ENCODE measurements at regions not wholly inside any gene's neighbourhood (a gene's known extent, or its start where the extent isn't known, plus 50 kb on each side); places are given as distances from the start of the nearest gene placed in this dataset.

- 12 to 13% (median 12%) methylated on average over 12 of the region's 12 CpGs for WGBS, 3 donors
- DNase-seq (no peak), FAIRE-seq (no peak)
- H3K27me3 ChIP-seq (ENCODE audit: control insufficient read depth in 3 of 3, insufficient read depth in 3 of 3, low read length in 3 of 3): peaks cover 0 to 7% (median 6%) of the 10 kb centered on the region in 3 donors
- no peaks in the 10 kb centered on the region for H3K4me1 ChIP-seq (ENCODE audit: control insufficient read depth in 3 of 3, insufficient read depth in 2 of 3, low read depth in 1 of 3, low read length in 2 of 3)
- no peak overlapping the region for H3K27ac ChIP-seq (ENCODE audit: low read depth in 1 of 3, low read length in 2 of 3)
- H3K36me3 ChIP-seq (ENCODE audit: control insufficient read depth in 3 of 3, insufficient read depth in 2 of 3, low read depth in 1 of 3, low read length in 3 of 3): no peaks in the 10 kb centered on the region
- no peak overlapping the region for H3K4me3 ChIP-seq (ENCODE audit: low read depth in 1 of 3, low read length in 3 of 3)
- H3K9me3 ChIP-seq (ENCODE audit: control insufficient read depth in 2 of 2, insufficient read depth in 1 of 2, low read depth in 1 of 2, low read length in 1 of 2): no peaks in the 10 kb centered on the region
These were observed 322.5 kb downstream of the C16orf95 start for GRCh38 chr16:86994651-86995171.

GRCh38 chr16:86995456-86995855 lies 321.7 kb downstream of the C16orf95 start:
- Histone ChIP-seq H3K36me3 (ENCODE audit: control insufficient read depth in 3 of 3, insufficient read depth in 2 of 3, low read depth in 1 of 3, low read length in 3 of 3) (no peaks in the 10 kb centered on the region), H3K4me3 (ENCODE audit: low read depth in 1 of 3, low read length in 3 of 3) (no peak overlapping the region), H3K4me1 (ENCODE audit: control insufficient read depth in 3 of 3, insufficient read depth in 2 of 3, low read depth in 1 of 3, low read length in 2 of 3) (no peaks in the 10 kb centered on the region), H3K9me3 (ENCODE audit: control insufficient read depth in 2 of 2, insufficient read depth in 1 of 2, low read depth in 1 of 2, low read length in 1 of 2) (no peaks in the 10 kb centered on the region), H3K27ac (ENCODE audit: low read depth in 1 of 3, low read length in 2 of 3) (no peak overlapping the region), H3K27me3 (ENCODE audit: control insufficient read depth in 3 of 3, insufficient read depth in 3 of 3, low read length in 3 of 3) (peaks cover 0 to 7% (median 6%) of the 10 kb centered on the region in 3 donors)
- no peak for FAIRE-seq
- WGBS, 3 donors: 67 to 76% (median 76%) methylated on average over 15 of the region's 15 CpGs
- DNase-seq: no peak

GRCh38 chr16:86996081-86996480 lies 321.1 kb downstream of the C16orf95 start:
- DNase-seq (no peak), FAIRE-seq (no peak)
- Histone ChIP-seq H3K4me3 (ENCODE audit: low read depth in 1 of 3, low read length in 3 of 3) (no peak overlapping the region), H3K27ac (ENCODE audit: low read depth in 1 of 3, low read length in 2 of 3) (no peak overlapping the region), H3K4me1 (ENCODE audit: control insufficient read depth in 3 of 3, insufficient read depth in 2 of 3, low read depth in 1 of 3, low read length in 2 of 3) (no peaks in the 10 kb centered on the region), H3K9me3 (ENCODE audit: control insufficient read depth in 2 of 2, insufficient read depth in 1 of 2, low read depth in 1 of 2, low read length in 1 of 2) (no peaks in the 10 kb centered on the region), H3K36me3 (ENCODE audit: control insufficient read depth in 3 of 3, insufficient read depth in 2 of 3, low read depth in 1 of 3, low read length in 3 of 3) (no peaks in the 10 kb centered on the region), H3K27me3 (ENCODE audit: control insufficient read depth in 3 of 3, insufficient read depth in 3 of 3, low read length in 3 of 3) (peaks cover 0 to 7% (median 6%) of the 10 kb centered on the region in 3 donors)
- WGBS, 3 donors: 90 to 94% (median 92%) methylated on average over 10 of the region's 10 CpGs

- H3K9me3 ChIP-seq (ENCODE audit: control insufficient read depth in 2 of 2, insufficient read depth in 1 of 2, low read depth in 1 of 2, low read length in 1 of 2): no peaks in the 10 kb centered on the region
- peaks cover 0 to 7% (median 6%) of the 10 kb centered on the region in 3 donors for H3K27me3 ChIP-seq (ENCODE audit: control insufficient read depth in 3 of 3, insufficient read depth in 3 of 3, low read length in 3 of 3)
- H3K36me3 ChIP-seq (ENCODE audit: control insufficient read depth in 3 of 3, insufficient read depth in 2 of 3, low read depth in 1 of 3, low read length in 3 of 3): no peaks in the 10 kb centered on the region
- no peaks in the 10 kb centered on the region for H3K4me1 ChIP-seq (ENCODE audit: control insufficient read depth in 3 of 3, insufficient read depth in 2 of 3, low read depth in 1 of 3, low read length in 2 of 3)
- 73 to 87% (median 83%) methylated on average over 11 of the region's 11 CpGs for WGBS, 3 donors
- no peak overlapping the region for H3K27ac ChIP-seq (ENCODE audit: low read depth in 1 of 3, low read length in 2 of 3)
- DNase-seq (no peak), FAIRE-seq (no peak)
- no peak overlapping the region for H3K4me3 ChIP-seq (ENCODE audit: low read depth in 1 of 3, low read length in 3 of 3)
These were observed 320.1 kb downstream of the C16orf95 start for GRCh38 chr16:86997058-86997457.

GRCh38 chr16:86998196-86999001 lies 318.8 kb downstream of the C16orf95 start:
- 87 to 90% (median 88%) methylated on average over 21 of the region's 21 CpGs for WGBS, 3 donors
- H3K4me3 ChIP-seq (ENCODE audit: low read depth in 1 of 3, low read length in 3 of 3): no peak overlapping the region
- no peaks in the 10 kb centered on the region for H3K36me3 ChIP-seq (ENCODE audit: control insufficient read depth in 3 of 3, insufficient read depth in 2 of 3, low read depth in 1 of 3, low read length in 3 of 3)
- H3K27me3 ChIP-seq (ENCODE audit: control insufficient read depth in 3 of 3, insufficient read depth in 3 of 3, low read length in 3 of 3): peaks cover 0 to 7% (median 6%) of the 10 kb centered on the region in 3 donors
- FAIRE-seq (no peak), DNase-seq (no peak)
- H3K9me3 ChIP-seq (ENCODE audit: control insufficient read depth in 2 of 2, insufficient read depth in 1 of 2, low read depth in 1 of 2, low read length in 1 of 2): no peaks in the 10 kb centered on the region
- no peak overlapping the region for H3K27ac ChIP-seq (ENCODE audit: low read depth in 1 of 3, low read length in 2 of 3)
- H3K4me1 ChIP-seq (ENCODE audit: control insufficient read depth in 3 of 3, insufficient read depth in 2 of 3, low read depth in 1 of 3, low read length in 2 of 3): no peaks in the 10 kb centered on the region

GRCh38 chr16:87000001-87000400 lies 317.2 kb downstream of the C16orf95 start:
- no peak overlapping the region for H3K27ac ChIP-seq (ENCODE audit: low read depth in 1 of 3, low read length in 2 of 3)
- no peaks in the 10 kb centered on the region for H3K36me3 ChIP-seq (ENCODE audit: control insufficient read depth in 3 of 3, insufficient read depth in 2 of 3, low read depth in 1 of 3, low read length in 3 of 3)
- H3K4me1 ChIP-seq (ENCODE audit: control insufficient read depth in 3 of 3, insufficient read depth in 2 of 3, low read depth in 1 of 3, low read length in 2 of 3): no peaks in the 10 kb centered on the region
- H3K27me3 ChIP-seq (ENCODE audit: control insufficient read depth in 3 of 3, insufficient read depth in 3 of 3, low read length in 3 of 3): peaks cover 0 to 4% (median 3%) of the 10 kb centered on the region in 3 donors
- FAIRE-seq (no peak), DNase-seq (peak in 1 of 2 donors; percentile 43)
- no peaks in the 10 kb centered on the region for H3K9me3 ChIP-seq (ENCODE audit: control insufficient read depth in 2 of 2, insufficient read depth in 1 of 2, low read depth in 1 of 2, low read length in 1 of 2)
- 11 to 61% (median 18%) methylated on average over 2 of the region's 2 CpGs for WGBS, 3 donors
- no peak overlapping the region for H3K4me3 ChIP-seq (ENCODE audit: low read depth in 1 of 3, low read length in 3 of 3)

- Histone ChIP-seq H3K4me1 (ENCODE audit: control insufficient read depth in 3 of 3, insufficient read depth in 2 of 3, low read depth in 1 of 3, low read length in 2 of 3) (no peaks in the 10 kb centered on the region), H3K27me3 (ENCODE audit: control insufficient read depth in 3 of 3, insufficient read depth in 3 of 3, low read length in 3 of 3) (no peaks in the 10 kb centered on the region), H3K4me3 (ENCODE audit: low read depth in 1 of 3, low read length in 3 of 3) (no peak overlapping the region), H3K9me3 (ENCODE audit: control insufficient read depth in 2 of 2, insufficient read depth in 1 of 2, low read depth in 1 of 2, low read length in 1 of 2) (no peaks in the 10 kb centered on the region), H3K27ac (ENCODE audit: low read depth in 1 of 3, low read length in 2 of 3) (no peak overlapping the region), H3K36me3 (ENCODE audit: control insufficient read depth in 3 of 3, insufficient read depth in 2 of 3, low read depth in 1 of 3, low read length in 3 of 3) (no peaks in the 10 kb centered on the region)
- FAIRE-seq: no peak
- no peak for DNase-seq
These were observed 314.3 kb downstream of the C16orf95 start for GRCh38 chr16:87002717-87003413.

GRCh38 chr16:87003414-87003755 lies 313.8 kb downstream of the C16orf95 start:
- Histone ChIP-seq H3K27me3 (ENCODE audit: control insufficient read depth in 3 of 3, insufficient read depth in 3 of 3, low read length in 3 of 3) (no peaks in the 10 kb centered on the region), H3K4me3 (ENCODE audit: low read depth in 1 of 3, low read length in 3 of 3) (no peak overlapping the region), H3K4me1 (ENCODE audit: control insufficient read depth in 3 of 3, insufficient read depth in 2 of 3, low read depth in 1 of 3, low read length in 2 of 3) (no peaks in the 10 kb centered on the region), H3K36me3 (ENCODE audit: control insufficient read depth in 3 of 3, insufficient read depth in 2 of 3, low read depth in 1 of 3, low read length in 3 of 3) (no peaks in the 10 kb centered on the region), H3K9me3 (ENCODE audit: control insufficient read depth in 2 of 2, insufficient read depth in 1 of 2, low read depth in 1 of 2, low read length in 1 of 2) (peaks cover 0 to under 1% of the 10 kb centered on the region in 2 donors), H3K27ac (ENCODE audit: low read depth in 1 of 3, low read length in 2 of 3) (no peak overlapping the region)
- no peak for FAIRE-seq
- WGBS, 3 donors: 39 to 58% (median 51%) methylated on average over 2 of the region's 2 CpGs
- DNase-seq: no peak

Data from small intestine (tissue), 7 donors.